Heart right ventricle (tissue), 16 donors: ENCODE measurements at regions not wholly inside any gene's neighbourhood (a gene's known extent, or its start where the extent isn't known, plus 50 kb on each side); places are given as distances from the start of the nearest gene placed in this dataset.
A peak's percentile ranks its signal among the peaks of the same experiment; 100 is the strongest.

Experiments used
- ATAC-seq, 8 donors: fragments of 200-7000 bp; cut with Tn5 transposase; one replicate each; pipeline ENCODE4 v1.9.1; 2020; ENCODE audit warnings: mild to moderate bottlenecking in 8 of 8, moderate library complexity in 8 of 8, moderate number of reproducible peaks in 1 of 8
- DNase-seq, 2 donors: peaks; one replicate each; pipeline ENCODE4 v3.0.0-alpha.2; 2020
- H3K27ac ChIP-seq, 10 donors: fragments of 200-600 bp; sonication (generic) in 2 of 10; one replicate each; pipeline versions ENCODE4 v1.5.0 to v1.8.0; 2020 to 2022; ENCODE audit warnings: mild to moderate bottlenecking in 3 of 10
- H3K27me3 ChIP-seq, 7 donors: fragments of 200-600 bp; one replicate each; pipeline ENCODE4 v1.8.0; 2021 to 2022; ENCODE audit warnings: mild to moderate bottlenecking in 2 of 7
- H3K36me3 ChIP-seq, 9 donors: fragments of 200-600 bp; sonication (generic) in 1 of 9; one replicate each; pipeline versions ENCODE4 v1.5.0 to v1.8.0; 2020 to 2022; ENCODE audit warnings: mild to moderate bottlenecking in 2 of 9
- H3K4me1 ChIP-seq, 9 donors: fragments of 200-600 bp; sonication (generic) in 1 of 9; one replicate each; pipeline versions ENCODE4 v1.5.0 to v1.8.0; 2020 to 2022; ENCODE audit warnings: mild to moderate bottlenecking in 4 of 9
- H3K4me3 ChIP-seq, 10 donors: fragments of 200-600 bp; sonication (generic) in 2 of 10; one replicate each; pipeline versions ENCODE4 v1.5.0 to v1.8.0; 2020 to 2022; ENCODE audit warnings: mild to moderate bottlenecking in 7 of 10, moderate library complexity in 2 of 10
- H3K9me3 ChIP-seq, 11 donors: fragments of 200-600 bp in 10 of 11; sonication (generic) in 2 of 11; one replicate each; pipeline versions ENCODE4 v1.5.0 to v1.8.0; 2013 to 2022; ENCODE audit warnings: mild to moderate bottlenecking in 2 of 11, control low read depth in 1 of 11, moderate library complexity in 1 of 11
- CTCF ChIP-seq, 9 donors: fragments of 200-600 bp; sonication (generic) in 2 of 9; IDR thresholded peaks; one replicate each; pipeline versions ENCODE4 v1.5.0 to v1.8.0; 2021 to 2022; ENCODE audit warnings: antibody characterized with exemption in 9 of 9, mild to moderate bottlenecking in 5 of 9, moderate library complexity in 1 of 9
- WGBS, 2 donors: extraction: QIAGEN DNeasy Blood & Tissue Kit; methylation state at CpG; one replicate each; pipeline ENCODE4 v1.1.7; 2013; ENCODE audit warnings: inconsistent platforms in 1 of 2; 5-methylcytosine and 5-hydroxymethylcytosine counted together
- intact Hi-C, 10 donors: fragments of 100-400 bp; cut with DNase I; formaldehyde crosslinking; loops; one replicate each; pipeline versions ENCODE4 v1.11.1 to v1.14.2; 2022
- donor health status: Arrhythmogenic right ventricular cardiomyopathy.
- donor health status: ischemic (EF 13 %, LVEDD 7.1; RV severe dilation, severe dysfunction).
- donor health status: healthy with polysubstance abuse.
- donor health status: DM: no; HTN: yes; CAD: no.
- donor health status: DM: no; HTN: no; CAD: no.
- donor health status: ischemic (EF 25% LVEDD 6.9; RV normal size, moderate dysfunction).
- donor health status: ischemic (EF 25% LVEDD 5.7; RV mildly dilated, moderate dysfunction).
- donor health status: healthy.
- donor health status: DM: yes; HTN: yes; CAD: no.
- donor health status: Ischemic cardiomyopathy.
- donor health status: ischemic (EF 35%, LVEDD 5.7; RV mildly dilated, moderate dysfunction).
- donor health status: nonischemic (EF 11% LVEDD 7.7; RV severe dilation, severe dysfunction).
- donor health status: DM: yes; HTN: yes; CAD: no.
- donor health status: PGD.
- donor health status: ischemic (EF 29% LVEDD 5.4; RV normal size, mild dysfunction).
- donor health status: nonischemic (EF 23%, LVEDD 6.1; RV moderate dilation, normal function).

GRCh38 chr7:18352339-18353255 is 143.0 kb upstream of the HDAC9 start:
- TF ChIP-seq CTCF (IDR thresholded peaks at IDR 0.05), result peak in 8 of 9 donors; percentile 45 to 77 (median 68)
- Histone ChIP-seq H3K9me3 (no peaks in the 10 kb centered on the region), H3K27me3 (no peaks in the 10 kb centered on the region), H3K4me3 (no peak overlapping the region), H3K4me1 (peaks cover 0 to 19% (median 8%) of the 10 kb centered on the region in 9 donors), H3K36me3 (no peaks in the 10 kb centered on the region), H3K27ac (no peak overlapping the region)
- intact Hi-C loops, result loop anchor here (1.0 to 10.0 kb wide), 10 partner anchors 142 to 1315 kb away; partner anchors contain the start of genes HDAC9 (in 4 of the 10) and TWIST1 (in 1 of the 10)
- ATAC-seq (peak in 6 of 8 donors; percentile 55 to 71 (median 62)), DNase-seq (peak in 1 of 2 donors; percentile 34)
- WGBS, 2 donors, result 50 to 55% methylated on average over 7 of the region's 7 CpGs

- Histone ChIP-seq H3K27ac (no peak overlapping the region), H3K4me1 (peaks cover 0 to 19% (median 8%) of the 10 kb centered on the region in 9 donors), H3K9me3 (no peaks in the 10 kb centered on the region), H3K36me3 (no peaks in the 10 kb centered on the region), H3K27me3 (no peaks in the 10 kb centered on the region), H3K4me3 (no peak overlapping the region)
- no peak for TF ChIP-seq CTCF (IDR thresholded peaks at IDR 0.05)
- intact Hi-C loops, result loop anchor here (1.0 to 10.0 kb wide), 10 partner anchors 141 to 1314 kb away; partner anchors contain the start of genes HDAC9 (in 4 of the 10) and TWIST1 (in 1 of the 10)
- DNase-seq, result no peak
- 75 to 81% methylated on average over 3 of the region's 3 CpGs for WGBS, 2 donors
- ATAC-seq, result no peak
Observed at GRCh38 chr7:18353339-18353738, 142.2 kb upstream of the HDAC9 start.

GRCh38 chr7:18354108-18355085 is 141.2 kb upstream of the HDAC9 start:
- WGBS, 2 donors, result 77 to 78% methylated on average over 6 of the region's 6 CpGs
- no peaks in the 10 kb centered on the region for H3K27me3 ChIP-seq
- ATAC-seq, result no peak
- no peak overlapping the region for H3K4me3 ChIP-seq
- H3K4me1 ChIP-seq, result peaks cover 0 to 19% (median 8%) of the 10 kb centered on the region in 9 donors
- TF ChIP-seq CTCF (IDR thresholded peaks at IDR 0.05), result no peak
- intact Hi-C loops, result loop anchor here (2.0 to 10.0 kb wide), 11 partner anchors 140 to 1313 kb away; partner anchors contain the start of genes HDAC9 (in 6 of the 10) and TWIST1 (in 1 of the 10)
- no peak for DNase-seq
- no peaks in the 10 kb centered on the region for H3K36me3 ChIP-seq
- H3K27ac ChIP-seq, result no peak overlapping the region
- H3K9me3 ChIP-seq, result no peaks in the 10 kb centered on the region
